ENCODE measurements at regions not wholly inside any gene's neighbourhood (a gene's known extent, or its start where the extent isn't known, plus 50 kb on each side); places are given as distances from the start of the nearest gene placed in this dataset.
"Not testable (repeated sequence)": the region's sequence is repeated elsewhere in the genome, so short reads cannot be mapped to it uniquely, and the experiment has no call there.

DNA sequence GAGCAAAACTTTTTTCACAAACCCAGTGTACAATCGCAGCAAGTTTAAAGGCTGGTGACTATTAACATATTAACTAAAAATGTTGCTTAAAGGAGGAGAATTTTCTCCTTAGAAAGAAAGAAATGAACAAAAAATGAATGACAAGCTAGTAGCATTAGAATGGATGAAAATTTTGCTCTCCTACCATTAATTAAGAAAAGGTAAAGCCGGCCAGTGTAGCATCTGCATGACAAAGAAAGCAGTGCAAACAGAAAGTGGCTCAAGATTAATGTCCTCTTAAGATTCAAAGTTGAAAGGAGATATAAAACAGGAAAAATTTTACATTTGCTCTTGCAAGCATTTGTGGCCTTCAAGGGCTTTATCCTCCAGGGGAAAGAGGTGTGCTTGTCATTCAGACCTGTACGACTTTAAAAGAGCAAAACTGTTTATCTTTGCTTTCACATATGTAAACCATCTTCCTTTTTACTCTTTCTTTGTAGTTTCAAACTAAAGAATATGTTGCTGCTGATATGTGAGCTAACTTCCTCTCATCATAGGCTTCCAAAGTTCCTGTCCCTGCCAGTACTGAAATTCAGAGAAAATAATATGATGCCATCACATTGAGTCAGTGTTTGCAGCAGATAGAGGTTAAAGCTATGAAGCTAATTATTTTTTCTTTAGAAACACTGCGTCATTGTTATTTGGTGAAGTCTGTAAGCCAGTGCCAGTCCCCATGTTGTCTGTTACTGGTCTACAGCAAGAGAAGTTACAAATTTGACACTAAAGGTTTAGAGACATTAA is 439.1 kb upstream of the GRM7 start:
- Histone ChIP-seq H3K27ac (ENCODE audit: low read length) (no peak overlapping the region), H3K4me1 (ENCODE audit: control insufficient read depth, insufficient read depth, low read length) (no peaks in the 10 kb centered on the region), H3K4me3 (ENCODE audit: low read length) (no peak overlapping the region), H3K9me3 (replicated peaks; ENCODE audit: control insufficient read depth, low read depth, low read length) (peaks cover 14% of the 10 kb centered on the region), H3K36me3 (ENCODE audit: control insufficient read depth, insufficient read depth, low read length) (no peaks in the 10 kb centered on the region), H3K27me3 (ENCODE audit: control insufficient read depth, insufficient read depth, low read length) (no peaks in the 10 kb centered on the region)
- no CpG with 5 or more reads among the region's 4 CpGs for WGBS (ENCODE audit: insufficient coverage)
- no peak for DNase-seq

GRCh38 chr3:6425289-6425820 is 435.6 kb upstream of the GRM7 start:
- Histone ChIP-seq H3K36me3 (ENCODE audit: control insufficient read depth, insufficient read depth, low read length) (no peaks in the 10 kb centered on the region), H3K27me3 (ENCODE audit: control insufficient read depth, insufficient read depth, low read length) (no peaks in the 10 kb centered on the region), H3K27ac (ENCODE audit: low read length) (no peak overlapping the region), H3K4me3 (ENCODE audit: low read length) (no peak overlapping the region), H3K4me1 (ENCODE audit: control insufficient read depth, insufficient read depth, low read length) (no peaks in the 10 kb centered on the region), H3K9me3 (replicated peaks; ENCODE audit: control insufficient read depth, low read depth, low read length) (peaks cover 21% of the 10 kb centered on the region)
- DNase-seq = no peak
- WGBS (ENCODE audit: insufficient coverage) = 78% methylated on average over 2 of the region's 6 CpGs

- not testable (repeated sequence) for DNase-seq; H3K27ac ChIP-seq (ENCODE audit: low read length); H3K36me3 ChIP-seq (ENCODE audit: control insufficient read depth, insufficient read depth, low read length); H3K4me1 ChIP-seq (ENCODE audit: control insufficient read depth, insufficient read depth, low read length); H3K4me3 ChIP-seq (ENCODE audit: low read length); H3K27me3 ChIP-seq (ENCODE audit: control insufficient read depth, insufficient read depth, low read length)
- H3K9me3 ChIP-seq (replicated peaks; ENCODE audit: control insufficient read depth, low read depth, low read length) = peaks cover 21% of the 10 kb centered on the region
- no CpG with 5 or more reads among the region's 2 CpGs for WGBS (ENCODE audit: insufficient coverage)
Observed at GRCh38 chr3:6428276-6428675, 432.6 kb upstream of the GRM7 start.

DNA sequence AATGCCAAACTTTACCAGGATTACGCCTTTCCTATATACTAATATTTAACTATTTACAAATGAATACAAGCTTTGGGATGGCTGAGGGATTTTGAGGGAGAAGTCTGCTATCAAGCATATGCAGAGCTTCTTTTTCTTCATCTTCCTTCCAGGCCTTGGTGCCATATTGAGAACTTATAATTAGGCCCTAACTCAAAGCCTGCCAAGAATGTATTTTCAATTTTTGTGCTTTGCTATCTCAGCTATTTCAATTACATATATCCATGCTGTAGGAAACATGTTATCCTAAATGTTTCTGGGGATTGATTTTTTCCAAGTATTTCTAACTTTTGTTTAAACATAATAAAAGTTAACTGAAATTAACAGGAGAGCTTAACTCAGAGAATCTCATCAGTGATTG is 425.0 kb upstream of the GRM7 start:
- Histone ChIP-seq H3K4me1 (ENCODE audit: control insufficient read depth, insufficient read depth, low read length) (no peaks in the 10 kb centered on the region), H3K36me3 (ENCODE audit: control insufficient read depth, insufficient read depth, low read length) (no peaks in the 10 kb centered on the region), H3K9me3 (replicated peaks; ENCODE audit: control insufficient read depth, low read depth, low read length) (no peaks in the 10 kb centered on the region), H3K4me3 (ENCODE audit: low read length) (no peak overlapping the region), H3K27ac (ENCODE audit: low read length) (no peak overlapping the region), H3K27me3 (ENCODE audit: control insufficient read depth, insufficient read depth, low read length) (no peaks in the 10 kb centered on the region)
- no CpG with 5 or more reads among the region's 1 CpG for WGBS (ENCODE audit: insufficient coverage)
- DNase-seq = no peak

GRCh38 chr3:6437631-6438030 is 423.3 kb upstream of the GRM7 start:
- H3K4me3 ChIP-seq (ENCODE audit: low read length) = no peak overlapping the region
- no peak overlapping the region for H3K27ac ChIP-seq (ENCODE audit: low read length)
- H3K4me1 ChIP-seq (ENCODE audit: control insufficient read depth, insufficient read depth, low read length) = no peaks in the 10 kb centered on the region
- H3K27me3 ChIP-seq (ENCODE audit: control insufficient read depth, insufficient read depth, low read length) = no peaks in the 10 kb centered on the region
- no peak for DNase-seq
- H3K9me3 ChIP-seq (replicated peaks; ENCODE audit: control insufficient read depth, low read depth, low read length) = no peaks in the 10 kb centered on the region
- no CpG with 5 or more reads among the region's 3 CpGs for WGBS (ENCODE audit: insufficient coverage)
- H3K36me3 ChIP-seq (ENCODE audit: control insufficient read depth, insufficient read depth, low read length) = no peaks in the 10 kb centered on the region

- no peaks in the 10 kb centered on the region for H3K27me3 ChIP-seq (ENCODE audit: control insufficient read depth, insufficient read depth, low read length)
Observed at GRCh38 chr3:6438031-6438430, 422.9 kb upstream of the GRM7 start.

GRCh38 chr3:6439226-6439625 is 421.7 kb upstream of the GRM7 start:
- Histone ChIP-seq H3K27me3 (ENCODE audit: control insufficient read depth, insufficient read depth, low read length) (no peaks in the 10 kb centered on the region), H3K4me3 (ENCODE audit: low read length) (no peak overlapping the region), H3K4me1 (ENCODE audit: control insufficient read depth, insufficient read depth, low read length) (no peaks in the 10 kb centered on the region), H3K27ac (ENCODE audit: low read length) (no peak overlapping the region), H3K36me3 (ENCODE audit: control insufficient read depth, insufficient read depth, low read length) (no peaks in the 10 kb centered on the region), H3K9me3 (replicated peaks; ENCODE audit: control insufficient read depth, low read depth, low read length) (no peaks in the 10 kb centered on the region)
- no CpG with 5 or more reads among the region's 8 CpGs for WGBS (ENCODE audit: insufficient coverage)
- no peak for DNase-seq

More at GRCh38 chr3:6438031-6438430, 422.9 kb upstream of the GRM7 start:
- DNase-seq = no peak
- no peaks in the 10 kb centered on the region for H3K9me3 ChIP-seq (replicated peaks; ENCODE audit: control insufficient read depth, low read depth, low read length)
- no peaks in the 10 kb centered on the region for H3K36me3 ChIP-seq (ENCODE audit: control insufficient read depth, insufficient read depth, low read length)
- H3K4me1 ChIP-seq (ENCODE audit: control insufficient read depth, insufficient read depth, low read length) = no peaks in the 10 kb centered on the region
- H3K4me3 ChIP-seq (ENCODE audit: low read length) = no peak overlapping the region
- no peak overlapping the region for H3K27ac ChIP-seq (ENCODE audit: low read length)
- WGBS (ENCODE audit: insufficient coverage) = 90% methylated on average over 2 of the region's 3 CpGs

DNA sequence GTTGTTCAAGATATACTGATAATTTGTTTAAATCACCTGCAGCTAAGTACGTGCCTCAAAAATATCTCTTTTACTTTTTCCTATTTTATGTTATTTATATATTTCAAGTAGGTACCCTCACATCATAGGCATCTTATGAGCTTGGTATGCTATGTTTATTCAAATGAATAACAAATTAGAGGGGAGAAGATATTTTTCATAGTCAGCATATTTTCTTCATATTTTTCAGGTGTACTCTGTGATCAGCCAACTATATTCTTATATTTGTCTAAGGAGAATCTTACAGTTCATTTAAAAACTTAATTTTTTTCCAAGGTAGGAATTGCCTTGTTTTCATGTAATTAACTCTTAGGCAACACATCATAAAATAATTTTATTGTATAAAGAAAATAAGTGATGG is 421.1 kb upstream of the GRM7 start:
- no peaks in the 10 kb centered on the region for H3K4me1 ChIP-seq (ENCODE audit: control insufficient read depth, insufficient read depth, low read length)
- no peaks in the 10 kb centered on the region for H3K9me3 ChIP-seq (replicated peaks; ENCODE audit: control insufficient read depth, low read depth, low read length)
- no peak overlapping the region for H3K27ac ChIP-seq (ENCODE audit: low read length)
- no peak for DNase-seq
- WGBS (ENCODE audit: insufficient coverage) = no CpG with 5 or more reads among the region's 1 CpG
- H3K27me3 ChIP-seq (ENCODE audit: control insufficient read depth, insufficient read depth, low read length) = no peaks in the 10 kb centered on the region
- H3K4me3 ChIP-seq (ENCODE audit: low read length) = no peak overlapping the region
- H3K36me3 ChIP-seq (ENCODE audit: control insufficient read depth, insufficient read depth, low read length) = no peaks in the 10 kb centered on the region

DNA sequence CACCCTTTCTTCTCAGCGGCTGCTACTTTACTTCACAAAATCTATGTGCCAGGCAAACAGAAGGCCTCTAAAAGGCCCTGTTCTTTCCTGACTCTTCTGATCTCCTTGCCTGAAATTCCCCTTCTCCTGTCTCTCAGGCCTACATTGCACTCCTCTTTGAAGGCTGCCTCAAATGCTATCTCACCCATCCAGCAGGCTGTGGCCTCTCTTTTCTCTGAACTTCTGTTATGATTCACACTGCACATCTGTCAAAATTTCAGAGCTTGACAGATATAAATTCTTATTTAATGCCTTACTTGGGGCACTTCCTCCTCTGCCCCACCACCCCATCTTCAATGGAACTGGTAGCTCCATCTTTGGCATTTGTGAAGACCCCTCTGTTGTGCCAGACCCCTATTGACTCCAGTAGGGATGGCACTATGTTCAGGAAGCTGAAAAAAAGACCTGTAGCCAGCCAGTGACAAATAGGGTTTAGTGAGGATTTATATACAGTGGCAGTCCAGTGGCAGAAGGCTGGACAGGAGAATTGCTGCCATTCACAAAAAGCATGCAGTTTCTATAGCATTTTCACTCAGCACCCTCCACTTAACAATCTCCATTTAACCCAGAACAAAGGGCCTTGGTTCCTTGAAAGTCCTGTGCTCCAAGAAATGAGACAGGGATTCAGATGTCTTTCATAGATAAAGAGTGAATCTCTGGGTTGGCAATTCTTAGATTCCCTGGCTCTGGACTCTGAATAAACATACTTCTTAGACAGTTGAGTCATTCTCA is 415.8 kb upstream of the GRM7 start:
- H3K9me3 ChIP-seq (replicated peaks; ENCODE audit: control insufficient read depth, low read depth, low read length) = no peaks in the 10 kb centered on the region
- no peak overlapping the region for H3K4me3 ChIP-seq (ENCODE audit: low read length)
- 84% methylated on average over 1 of the region's 1 CpG for WGBS (ENCODE audit: insufficient coverage)
- no peak overlapping the region for H3K27ac ChIP-seq (ENCODE audit: low read length)
- DNase-seq = no peak
- H3K27me3 ChIP-seq (ENCODE audit: control insufficient read depth, insufficient read depth, low read length) = no peaks in the 10 kb centered on the region
- H3K36me3 ChIP-seq (ENCODE audit: control insufficient read depth, insufficient read depth, low read length) = no peaks in the 10 kb centered on the region
- no peaks in the 10 kb centered on the region for H3K4me1 ChIP-seq (ENCODE audit: control insufficient read depth, insufficient read depth, low read length)

DNA sequence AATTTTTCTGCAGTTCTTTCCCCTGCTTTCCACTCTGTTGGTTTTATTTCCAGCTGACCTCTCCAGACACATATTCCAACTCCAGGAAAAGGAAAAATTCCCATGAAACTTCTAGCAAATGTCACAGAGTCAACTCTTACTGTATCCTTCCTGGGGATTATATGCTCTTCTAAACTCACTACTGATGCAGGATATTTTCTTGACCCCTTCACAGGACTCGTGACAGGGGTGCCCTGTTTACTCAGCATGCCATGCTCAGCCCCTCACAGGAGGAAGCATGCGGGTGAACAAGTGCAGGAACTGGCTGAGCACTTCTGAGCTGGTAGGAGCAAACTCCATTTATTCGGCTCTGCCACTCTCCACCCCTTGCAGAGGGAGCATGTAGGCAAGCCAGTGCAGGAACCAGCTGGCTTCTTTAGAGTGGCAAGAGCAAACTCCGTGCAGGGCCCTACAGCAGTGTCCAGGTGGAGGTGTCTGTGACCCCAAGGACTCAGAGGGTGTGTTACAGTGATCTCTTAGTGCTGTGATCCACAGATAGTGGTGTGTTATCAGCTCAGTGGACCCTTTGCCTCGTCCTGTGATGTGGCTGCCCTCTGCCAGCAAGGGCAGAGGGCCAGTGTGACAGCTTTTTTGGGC is 413.6 kb upstream of the GRM7 start:
- no peaks in the 10 kb centered on the region for H3K4me1 ChIP-seq (ENCODE audit: control insufficient read depth, insufficient read depth, low read length)
- H3K9me3 ChIP-seq (replicated peaks; ENCODE audit: control insufficient read depth, low read depth, low read length) = no peaks in the 10 kb centered on the region
- DNase-seq = no peak
- no peaks in the 10 kb centered on the region for H3K36me3 ChIP-seq (ENCODE audit: control insufficient read depth, insufficient read depth, low read length)
- H3K27me3 ChIP-seq (ENCODE audit: control insufficient read depth, insufficient read depth, low read length) = no peaks in the 10 kb centered on the region
- H3K4me3 ChIP-seq (ENCODE audit: low read length) = no peak overlapping the region
- H3K27ac ChIP-seq (ENCODE audit: low read length) = no peak overlapping the region
- WGBS (ENCODE audit: insufficient coverage) = 58% methylated on average over 4 of the region's 5 CpGs

Data from muscle of leg (tissue), 3 donors.